Panc1 (cell line): ENCODE measurements at regions not wholly inside any gene's neighbourhood (a gene's known extent, or its start where the extent isn't known, plus 50 kb on each side); places are given as distances from the start of the nearest gene placed in this dataset.

ENCODE experiments used
- CTCF ChIP-seq: fragments of 450-650 bp; IDR thresholded peaks from 2 replicates; pipeline ENCODE4 v1.5.1; 2017; ENCODE audit warnings: mild to moderate bottlenecking
- REST ChIP-seq, 2 experiments: IDR thresholded peaks; 2 replicates each; pipeline ENCODE4 v1.6.1; 2011 to 2012; ENCODE audit warnings: low read depth in 2 of 2, control low read depth in 1 of 2, low read length in 1 of 2, mild to moderate bottlenecking in 1 of 2, moderate library complexity in 1 of 2; ENCODE audit not compliant: insufficient read depth in 1 of 2

- TF ChIP-seq REST (IDR thresholded peaks at IDR 0.05; ENCODE audit: insufficient read depth in 1 of 2, low read depth in 2 of 2, low read length in 1 of 2) (no peak), CTCF (no peak)
Observed at GRCh38 chr22:25420471-25420924, 144.0 kb upstream of the GRK3 start.
